Muscle of leg (tissue), 3 donors: ENCODE measurements at regions not wholly inside any gene's neighbourhood (a gene's known extent, or its start where the extent isn't known, plus 50 kb on each side); places are given as distances from the start of the nearest gene placed in this dataset.

Experiments
- DNase-seq: peaks from one replicate; pipeline ENCODE4 v3.0.0; 2013
- H3K27ac ChIP-seq: one replicate; pipeline ENCODE4 v1.5.1; 2013; ENCODE audit warnings: mild to moderate bottlenecking, low read length, control low read depth
- H3K27me3 ChIP-seq: one replicate; pipeline ENCODE4 v1.6.1; 2013; ENCODE audit warnings: low read length; ENCODE audit not compliant: control insufficient read depth, insufficient read depth
- H3K36me3 ChIP-seq: one replicate; pipeline ENCODE4 v1.6.1; 2013; ENCODE audit warnings: low read length; ENCODE audit not compliant: control insufficient read depth, insufficient read depth
- H3K4me1 ChIP-seq: one replicate; pipeline ENCODE4 v1.6.1; 2013; ENCODE audit warnings: low read length; ENCODE audit not compliant: control insufficient read depth, insufficient read depth
- H3K4me3 ChIP-seq: one replicate; pipeline ENCODE4 v1.5.1; 2013; ENCODE audit warnings: low read length, control low read depth
- H3K9me3 ChIP-seq: replicated peaks from 2 replicates; pipeline ENCODE4 v1.6.1; 2013; ENCODE audit warnings: low read depth, low read length; ENCODE audit not compliant: control insufficient read depth
- WGBS: methylation state at CpG from one replicate; pipeline ENCODE4 v1.1.5; 2013; ENCODE audit warnings: missing lambda C conversion rate; ENCODE audit not compliant: insufficient coverage; 5-methylcytosine and 5-hydroxymethylcytosine counted together

DNA sequence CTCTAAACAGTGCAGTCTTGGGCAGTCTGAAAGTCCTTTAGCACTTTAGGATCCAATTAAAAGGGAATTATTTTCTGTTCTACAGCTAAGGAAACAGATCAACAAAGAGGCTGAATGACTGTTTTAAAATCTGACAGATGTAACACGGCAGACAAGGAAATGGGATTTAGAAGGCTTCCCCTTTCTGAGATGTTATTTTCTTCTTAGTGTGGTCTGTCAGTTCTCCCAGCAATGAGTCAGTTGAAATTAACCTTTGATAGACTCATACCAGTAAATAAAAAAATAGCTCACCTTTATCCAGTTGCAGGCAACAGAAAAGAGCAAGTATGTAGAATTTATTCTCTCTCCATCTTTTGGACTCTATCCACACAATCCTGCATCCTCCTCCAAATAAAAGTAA, 98.1 kb downstream of the NEDD1 start:
- Histone ChIP-seq H3K27me3 (no peaks in the 10 kb centered on the region), H3K36me3 (no peaks in the 10 kb centered on the region), H3K4me3 (no peak overlapping the region), H3K9me3 (no peaks in the 10 kb centered on the region), H3K4me1 (no peaks in the 10 kb centered on the region), H3K27ac (no peak overlapping the region)
- no peak for DNase-seq
- WGBS: no CpG with 5 or more reads among the region's 1 CpG

DNA sequence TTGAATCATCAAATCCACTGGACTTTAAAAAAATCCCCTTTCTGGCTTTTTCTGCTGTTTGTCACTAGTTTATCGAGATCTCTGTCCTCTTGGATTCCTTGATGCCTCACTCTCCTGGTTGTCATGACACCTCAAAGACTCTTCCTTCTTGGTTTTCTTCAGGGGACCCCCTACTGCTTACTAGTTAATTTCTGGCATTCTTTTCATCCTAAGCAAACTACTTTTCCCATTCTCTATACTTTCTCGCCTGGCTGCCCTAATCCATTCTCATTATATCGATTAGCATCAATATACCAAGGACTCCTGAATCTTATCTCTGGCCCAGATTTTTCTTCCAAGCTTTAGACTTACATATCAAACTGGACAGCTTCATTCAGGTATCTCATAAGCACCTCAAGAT, 98.6 kb downstream of the NEDD1 start:
- Histone ChIP-seq H3K4me1 (no peaks in the 10 kb centered on the region), H3K4me3 (no peak overlapping the region), H3K27me3 (no peaks in the 10 kb centered on the region), H3K27ac (no peak overlapping the region), H3K9me3 (no peaks in the 10 kb centered on the region), H3K36me3 (no peaks in the 10 kb centered on the region)
- DNase-seq: no peak
- WGBS: 82% methylated on average over 3 of the region's 3 CpGs

DNA sequence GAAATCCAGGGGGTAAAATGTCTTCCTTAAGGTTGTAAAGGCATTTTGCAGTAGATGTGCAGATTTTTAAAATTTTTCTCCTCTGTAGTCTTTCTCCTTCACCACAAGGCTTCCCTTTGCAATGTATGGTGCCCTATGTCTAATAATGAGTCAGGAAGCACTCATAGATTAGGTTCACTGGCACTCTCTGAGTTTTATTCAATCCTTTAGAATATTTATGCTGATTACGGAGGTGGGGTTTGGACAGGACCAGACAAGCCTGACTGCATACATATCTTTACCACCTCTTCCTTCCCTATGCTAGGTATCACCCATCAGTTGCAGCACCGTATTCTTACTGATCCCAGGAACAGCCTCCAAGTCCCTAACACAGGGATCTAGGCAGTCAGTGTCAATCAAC, 99.5 kb downstream of the NEDD1 start:
- Histone ChIP-seq H3K27me3 (no peaks in the 10 kb centered on the region), H3K9me3 (no peaks in the 10 kb centered on the region), H3K4me1 (no peaks in the 10 kb centered on the region), H3K4me3 (no peak overlapping the region), H3K27ac (no peak overlapping the region), H3K36me3 (no peaks in the 10 kb centered on the region)
- DNase-seq: no peak
- 88% methylated on average over 1 of the region's 2 CpGs for WGBS

DNA sequence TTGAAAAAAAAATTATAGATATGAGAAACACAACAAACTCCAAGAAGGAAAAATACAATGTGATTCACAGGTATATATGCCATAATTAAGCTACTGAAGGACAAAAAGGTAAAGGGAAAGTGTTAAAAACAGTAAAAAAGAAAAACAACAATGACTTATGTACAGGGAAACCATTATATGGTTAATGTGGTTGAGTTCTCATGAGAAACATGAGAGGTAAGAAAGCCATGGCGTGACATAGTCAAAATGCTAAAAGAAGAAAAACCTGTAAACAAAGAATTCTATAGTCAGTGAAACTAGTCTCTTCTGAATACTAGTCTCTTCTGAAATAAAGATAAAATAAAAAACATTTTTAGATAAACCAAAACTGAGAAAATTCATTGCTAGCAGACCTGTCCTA, 109.1 kb downstream of the NEDD1 start:
- H3K9me3 ChIP-seq: no peaks in the 10 kb centered on the region
- H3K4me1 ChIP-seq: no peaks in the 10 kb centered on the region
- H3K27ac ChIP-seq: no peak overlapping the region
- H3K4me3 ChIP-seq: no peak overlapping the region
- H3K36me3 ChIP-seq: no peaks in the 10 kb centered on the region
- no peak for DNase-seq
- WGBS: no CpG with 5 or more reads among the region's 1 CpG
- no peaks in the 10 kb centered on the region for H3K27me3 ChIP-seq

DNA sequence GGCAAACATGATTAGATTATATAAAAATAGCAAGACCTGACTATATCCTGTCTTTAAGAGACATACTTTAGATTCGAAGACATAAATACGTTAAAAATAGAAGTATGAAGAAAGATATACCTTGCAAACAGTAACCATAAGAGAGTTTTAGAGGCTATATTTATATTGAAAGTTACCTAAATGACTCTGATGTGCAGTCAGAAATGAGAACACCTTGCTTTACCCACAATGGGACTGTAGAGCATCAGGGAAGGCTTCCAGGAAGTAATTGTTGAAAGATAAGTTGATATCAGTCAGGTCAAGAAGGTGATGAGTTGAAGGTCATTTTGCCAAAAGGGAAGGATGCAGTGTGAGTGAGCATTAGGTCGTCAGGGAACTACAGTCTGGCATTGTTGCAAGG, 110.2 kb downstream of the NEDD1 start:
- Histone ChIP-seq H3K27ac (no peak overlapping the region), H3K36me3 (no peaks in the 10 kb centered on the region), H3K27me3 (no peaks in the 10 kb centered on the region), H3K4me3 (no peak overlapping the region), H3K4me1 (no peaks in the 10 kb centered on the region), H3K9me3 (no peaks in the 10 kb centered on the region)
- DNase-seq: no peak
- WGBS: 40% methylated on average over 1 of the region's 3 CpGs

DNA sequence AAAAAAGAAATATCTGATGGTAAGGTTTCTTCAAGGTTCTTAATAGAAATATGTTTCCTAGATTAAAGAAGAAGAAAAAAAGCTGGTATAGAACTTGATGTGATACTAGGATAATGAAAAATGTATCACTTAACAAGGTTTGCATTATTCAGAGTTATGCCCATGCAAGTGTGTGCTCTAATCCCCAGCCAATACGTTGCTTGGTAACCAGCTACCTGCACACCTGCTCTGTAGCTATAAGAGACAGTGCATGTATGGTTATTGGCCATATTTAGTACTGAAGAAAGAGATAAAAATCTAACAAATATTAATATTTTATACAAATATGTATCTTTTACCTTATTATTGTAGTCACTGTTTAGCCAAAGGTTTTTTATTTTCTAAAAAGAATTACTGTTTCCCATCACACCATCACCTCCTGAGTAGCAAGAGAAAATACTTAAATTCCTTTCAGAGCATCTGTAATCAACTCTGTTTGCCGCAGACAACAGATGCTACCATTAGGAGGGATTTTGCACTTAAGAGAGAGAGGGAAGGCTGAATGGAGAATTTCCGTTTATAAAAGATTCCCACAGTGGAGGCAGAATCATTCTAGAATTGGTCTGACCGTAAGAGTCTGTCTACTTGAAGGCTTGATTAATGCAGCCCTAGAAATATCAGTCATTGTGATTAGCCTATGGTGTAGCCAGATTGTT, 115.6 kb downstream of the NEDD1 start:
- DNase-seq: no peak
- Histone ChIP-seq H3K4me1 (no peaks in the 10 kb centered on the region), H3K27me3 (no peaks in the 10 kb centered on the region), H3K36me3 (no peaks in the 10 kb centered on the region), H3K9me3 (no peaks in the 10 kb centered on the region), H3K27ac (no peak overlapping the region), H3K4me3 (no peak overlapping the region)
- 80% methylated on average over 2 of the region's 4 CpGs for WGBS

DNA sequence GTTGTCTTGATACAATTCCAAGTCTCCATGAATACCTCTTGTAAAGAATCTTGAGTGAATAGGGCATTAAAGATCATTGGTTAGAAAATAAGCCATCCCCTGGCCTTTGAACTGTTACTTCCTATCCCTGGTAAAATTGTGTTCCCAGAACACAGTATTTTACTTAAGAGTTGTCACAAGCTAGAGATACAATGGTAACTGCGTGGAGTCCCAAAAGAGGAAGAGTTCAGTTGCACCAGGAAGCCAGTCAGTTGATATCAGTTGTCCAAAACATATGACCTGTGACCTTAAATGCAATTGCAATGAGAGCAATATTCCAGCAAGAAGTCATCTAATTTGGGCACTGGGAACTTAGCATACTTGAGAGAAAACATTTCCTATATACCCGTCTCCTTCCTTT, 117.3 kb downstream of the NEDD1 start:
- DNase-seq: no peak
- Histone ChIP-seq H3K36me3 (no peaks in the 10 kb centered on the region), H3K27ac (no peak overlapping the region), H3K4me3 (no peak overlapping the region), H3K27me3 (no peaks in the 10 kb centered on the region), H3K4me1 (no peaks in the 10 kb centered on the region), H3K9me3 (no peaks in the 10 kb centered on the region)
- WGBS: 64% methylated on average over 1 of the region's 2 CpGs

DNA sequence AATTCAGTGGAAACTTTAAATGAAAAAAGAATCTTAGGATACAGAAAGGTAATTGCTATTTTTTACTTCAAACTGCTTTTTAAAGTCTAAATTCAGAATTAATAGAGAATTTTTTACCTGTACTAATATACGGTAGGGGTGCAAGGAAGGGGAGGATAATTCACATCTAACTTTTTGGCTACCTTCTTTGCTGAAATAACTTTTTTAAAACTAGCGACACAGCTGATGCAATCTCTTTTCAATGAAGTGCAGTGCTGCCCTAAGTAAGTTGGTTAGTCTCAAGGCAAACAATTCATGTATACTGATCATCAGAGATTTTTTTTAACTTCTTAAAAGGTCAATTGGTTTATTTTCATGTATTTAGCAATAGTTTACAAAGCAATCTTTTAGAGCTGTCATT, 119.8 kb downstream of the NEDD1 start:
- Histone ChIP-seq H3K4me3 (no peak overlapping the region), H3K27ac (no peak overlapping the region)
- DNase-seq: no peak

DNA sequence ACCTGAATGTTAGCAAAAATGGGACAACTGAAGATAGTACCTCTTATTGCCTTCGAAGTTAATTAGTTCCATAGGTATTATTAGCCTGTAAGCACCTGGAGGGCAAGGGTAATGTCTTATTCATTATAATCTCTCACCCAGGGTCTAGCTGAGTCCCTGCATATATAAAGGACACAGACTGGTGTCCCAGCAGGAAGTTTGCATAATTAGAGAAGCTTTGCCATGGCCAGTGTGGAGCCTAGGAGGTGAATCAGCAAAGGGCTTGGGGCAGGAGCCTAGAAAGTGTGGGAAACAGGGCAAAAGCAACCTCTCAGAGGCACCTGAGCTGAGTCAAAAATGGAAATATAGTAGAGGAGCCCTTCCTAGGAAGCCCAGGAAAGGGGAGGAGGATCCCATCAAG, 120.4 kb downstream of the NEDD1 start:
- H3K9me3 ChIP-seq: no peaks in the 10 kb centered on the region
- H3K4me1 ChIP-seq: no peaks in the 10 kb centered on the region
- H3K27me3 ChIP-seq: no peaks in the 10 kb centered on the region
- H3K4me3 ChIP-seq: no peak overlapping the region
- DNase-seq: no peak
- H3K27ac ChIP-seq: no peak overlapping the region
- no CpG with 5 or more reads among the region's 1 CpG for WGBS
- H3K36me3 ChIP-seq: no peaks in the 10 kb centered on the region

More for the DNA sequence above, 119.8 kb downstream of the NEDD1 start:
- H3K36me3 ChIP-seq: no peaks in the 10 kb centered on the region
- no peaks in the 10 kb centered on the region for H3K9me3 ChIP-seq
- no CpG with 5 or more reads among the region's 2 CpGs for WGBS
- H3K27me3 ChIP-seq: no peaks in the 10 kb centered on the region
- H3K4me1 ChIP-seq: no peaks in the 10 kb centered on the region

DNA sequence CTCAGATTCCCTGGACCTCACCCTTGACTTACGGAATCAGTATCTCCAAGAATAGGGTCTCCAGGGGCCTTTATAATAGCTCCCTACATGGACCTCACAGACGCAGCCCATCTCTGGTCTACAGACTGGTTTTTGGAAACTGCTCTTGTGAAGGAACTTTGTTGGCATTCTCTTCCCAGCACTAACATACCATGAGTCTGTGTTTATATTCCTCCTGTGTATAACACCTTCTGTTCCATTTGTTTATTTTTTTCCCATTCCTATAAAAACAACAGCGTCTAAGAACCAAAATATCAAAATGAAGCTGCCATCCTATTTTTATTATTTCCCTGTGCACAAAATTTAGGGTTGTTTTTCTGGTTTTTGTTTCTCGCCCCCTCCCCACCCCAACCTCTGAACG, 131.1 kb downstream of the NEDD1 start:
- Histone ChIP-seq H3K4me1 (no peaks in the 10 kb centered on the region), H3K4me3 (no peak overlapping the region), H3K36me3 (no peaks in the 10 kb centered on the region), H3K27ac (no peak overlapping the region), H3K9me3 (no peaks in the 10 kb centered on the region), H3K27me3 (no peaks in the 10 kb centered on the region)
- DNase-seq: no peak
- 65% methylated on average over 2 of the region's 5 CpGs for WGBS

DNA sequence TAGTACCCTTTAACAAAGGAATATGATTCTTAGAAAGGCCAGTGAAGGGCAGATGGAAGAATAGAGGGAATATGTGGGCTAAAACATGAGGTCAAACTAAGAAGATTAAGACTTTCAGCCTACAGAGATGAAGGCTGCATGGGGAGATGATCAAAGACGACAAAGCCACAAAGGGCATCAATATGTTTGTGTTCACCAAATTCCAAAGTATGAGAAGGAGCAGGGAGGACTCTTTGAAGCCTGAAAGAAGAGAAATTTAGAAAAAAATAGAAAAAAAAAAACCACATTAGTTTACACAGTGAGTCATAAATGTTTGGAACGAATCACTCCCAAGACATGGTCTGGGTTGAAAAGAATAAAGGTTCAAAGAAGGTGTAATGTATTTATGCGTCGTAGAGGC, 131.8 kb downstream of the NEDD1 start:
- H3K36me3 ChIP-seq: no peaks in the 10 kb centered on the region
- H3K4me3 ChIP-seq: no peak overlapping the region
- no peak for DNase-seq
- H3K9me3 ChIP-seq: no peaks in the 10 kb centered on the region
- no peaks in the 10 kb centered on the region for H3K27me3 ChIP-seq
- WGBS: 80% methylated on average over 1 of the region's 4 CpGs
- no peak overlapping the region for H3K27ac ChIP-seq
- H3K4me1 ChIP-seq: no peaks in the 10 kb centered on the region
